ENCODE measurements at regions not wholly inside any gene's neighbourhood (a gene's known extent, or its start where the extent isn't known, plus 50 kb on each side); places are given as distances from the start of the nearest gene placed in this dataset.

DNA sequence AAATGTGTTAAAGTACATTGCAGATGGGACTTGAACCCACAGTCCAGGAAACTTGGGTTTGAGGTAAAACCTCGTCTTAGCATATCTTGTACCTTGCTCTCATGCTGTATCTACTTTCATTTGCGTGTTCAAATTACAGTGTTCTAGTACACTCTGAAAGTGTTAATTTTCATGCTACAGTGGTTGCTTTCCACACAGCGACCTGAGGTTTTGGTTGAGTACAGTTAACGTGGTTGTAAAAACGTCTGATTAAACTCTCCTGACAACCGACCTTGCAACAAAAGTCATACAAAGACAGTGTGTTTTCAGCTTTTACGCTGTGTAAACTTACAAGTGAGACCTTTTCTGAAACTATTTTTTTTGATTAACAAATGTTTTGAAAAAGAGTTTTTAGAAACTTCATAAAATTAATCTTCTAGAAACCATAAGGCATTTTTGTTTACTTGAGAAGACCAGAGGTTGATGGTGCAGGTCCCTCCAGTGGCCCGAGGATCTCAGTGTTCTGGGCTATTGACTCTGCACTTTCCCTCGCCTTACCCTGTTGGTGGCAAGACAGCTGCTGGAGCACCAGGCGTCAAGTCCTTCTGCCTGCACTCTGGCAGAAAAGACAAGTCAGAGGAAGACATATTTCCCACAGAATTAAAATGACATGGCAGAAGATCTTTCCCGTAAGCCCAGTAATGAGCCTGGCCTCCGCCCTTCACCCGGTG is 334.0 kb downstream of the THBS2 start:
- WGBS = 84% methylated on average over 12 of the region's 13 CpGs
- Histone ChIP-seq H3K27me3 (ENCODE audit: control insufficient read depth in 1 of 2, insufficient read depth in 1 of 2, low read length in 2 of 2) (no peaks in the 10 kb centered on the region), H2AK5ac (ENCODE audit: low read length, severe bottlenecking) (no peak overlapping the region)

DNA sequence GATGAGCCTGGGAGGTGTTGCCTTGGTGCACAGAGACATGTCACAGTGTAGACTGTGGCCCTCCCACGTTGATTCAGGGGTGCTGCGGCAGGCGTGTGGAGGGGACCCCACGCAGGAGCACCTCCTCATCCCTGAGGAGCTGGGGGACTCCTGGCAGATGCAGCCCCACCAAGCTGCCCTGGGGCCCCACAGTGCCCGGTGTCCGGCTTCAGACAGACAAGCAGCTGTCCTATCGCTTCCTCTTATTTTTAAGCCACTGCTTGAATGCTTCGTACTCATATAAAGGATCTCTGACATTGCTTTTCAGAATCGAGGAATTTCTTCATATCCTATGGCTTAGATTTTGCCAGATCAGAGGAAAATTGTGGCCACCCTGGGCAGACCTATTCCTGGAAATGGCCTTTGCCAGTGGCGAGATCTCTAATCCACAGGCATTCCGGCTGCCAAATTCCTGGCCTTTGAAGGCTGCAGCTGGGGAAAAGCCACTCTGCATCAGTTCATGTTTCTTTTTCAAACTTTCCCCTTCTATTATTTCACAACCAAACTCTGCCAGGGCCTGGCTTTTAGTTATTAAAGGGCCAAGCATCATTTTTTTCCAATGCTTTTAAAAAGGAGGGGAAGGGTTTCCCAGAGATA is 337.0 kb downstream of the THBS2 start:
- Histone ChIP-seq H2BK15ac (ENCODE audit: low read depth, poor library complexity, severe bottlenecking) (no peak overlapping the region), H3K27ac (ENCODE audit: low read length, poor library complexity, severe bottlenecking) (no peak overlapping the region), H4K91ac (ENCODE audit: low read length) (no peak overlapping the region), H2BK5ac (ENCODE audit: low read depth, low read length, poor library complexity, severe bottlenecking) (no peak overlapping the region), H3K14ac (ENCODE audit: low read length in 2 of 2) (no peak overlapping the region), H3K4me1 (ENCODE audit: control insufficient read depth, insufficient read depth, low read depth, low read length) (no peaks in the 10 kb centered on the region), H4K8ac (ENCODE audit: low read length) (no peak overlapping the region), H3K36me3 (ENCODE audit: control insufficient read depth in 1 of 2, insufficient read depth in 2 of 2, low read depth in 1 of 2, low read length in 2 of 2) (no peaks in the 10 kb centered on the region), H3K4ac (ENCODE audit: low read depth in 1 of 2, low read length in 2 of 2) (no peak overlapping the region), H2BK12ac (ENCODE audit: low read length in 2 of 2) (no peak overlapping the region), H3K18ac (ENCODE audit: low read depth in 1 of 2, low read length in 2 of 2) (no peak overlapping the region), H2AK5ac (ENCODE audit: low read length, severe bottlenecking) (no peak overlapping the region), H3K23ac (ENCODE audit: low read length in 2 of 2) (no peak overlapping the region), H2BK120ac (ENCODE audit: low read depth, low read length) (no peak overlapping the region), H3K4me2 (ENCODE audit: low read length, poor library complexity, severe bottlenecking) (no peak overlapping the region), H3K9ac (ENCODE audit: low read length) (peak overlapping the region; percentile 41), H2AFZ (ENCODE audit: low read depth, low read length) (no peak overlapping the region), H3K4me3 (ENCODE audit: insufficient read depth in 1 of 2, low read depth in 1 of 2, low read length in 2 of 2) (peak overlapping the region in 1 of 2 experiments; percentile 38), H3K9me3 (ENCODE audit: control insufficient read depth, low read length) (no peaks in the 10 kb centered on the region), H3K27me3 (ENCODE audit: control insufficient read depth in 1 of 2, insufficient read depth in 1 of 2, low read length in 2 of 2) (peaks cover 0 to 4% of the 10 kb centered on the region in 2 experiments), H3K79me1 (replicated peaks; ENCODE audit: low read length, poor library complexity, severe bottlenecking) (no peaks in the 10 kb centered on the region)
- DNase-seq = no peak
- 71% methylated on average over 11 of the region's 11 CpGs for WGBS

More for the DNA sequence above, 334.0 kb downstream of the THBS2 start:
- no peak overlapping the region for H3K4me2 ChIP-seq (ENCODE audit: low read length, poor library complexity, severe bottlenecking)
- H2BK12ac ChIP-seq (ENCODE audit: low read length in 2 of 2) = no peak overlapping the region
- H3K9ac ChIP-seq (ENCODE audit: low read length) = no peak overlapping the region
- H2BK15ac ChIP-seq (ENCODE audit: low read depth, poor library complexity, severe bottlenecking) = no peak overlapping the region
- H3K9me3 ChIP-seq (ENCODE audit: control insufficient read depth, low read length) = no peaks in the 10 kb centered on the region
- no peak overlapping the region for H3K27ac ChIP-seq (ENCODE audit: low read length, poor library complexity, severe bottlenecking)
- no peak overlapping the region for H4K8ac ChIP-seq (ENCODE audit: low read length)
- no peak overlapping the region for H3K18ac ChIP-seq (ENCODE audit: low read depth in 1 of 2, low read length in 2 of 2)
- H2AFZ ChIP-seq (ENCODE audit: low read depth, low read length) = no peak overlapping the region
- H3K79me1 ChIP-seq (replicated peaks; ENCODE audit: low read length, poor library complexity, severe bottlenecking) = no peaks in the 10 kb centered on the region
- H2BK5ac ChIP-seq (ENCODE audit: low read depth, low read length, poor library complexity, severe bottlenecking) = no peak overlapping the region
- no peak for DNase-seq
- H3K4me1 ChIP-seq (ENCODE audit: control insufficient read depth, insufficient read depth, low read depth, low read length) = no peaks in the 10 kb centered on the region
- H3K14ac ChIP-seq (ENCODE audit: low read length in 2 of 2) = no peak overlapping the region
- no peak overlapping the region for H4K91ac ChIP-seq (ENCODE audit: low read length)
- H3K4ac ChIP-seq (ENCODE audit: low read depth in 1 of 2, low read length in 2 of 2) = no peak overlapping the region
- H3K4me3 ChIP-seq (ENCODE audit: insufficient read depth in 1 of 2, low read depth in 1 of 2, low read length in 2 of 2) = no peak overlapping the region
- H3K23ac ChIP-seq (ENCODE audit: low read length in 2 of 2) = no peak overlapping the region
- no peaks in the 10 kb centered on the region for H3K36me3 ChIP-seq (ENCODE audit: control insufficient read depth in 1 of 2, insufficient read depth in 2 of 2, low read depth in 1 of 2, low read length in 2 of 2)
- no peak overlapping the region for H2BK120ac ChIP-seq (ENCODE audit: low read depth, low read length)

DNA sequence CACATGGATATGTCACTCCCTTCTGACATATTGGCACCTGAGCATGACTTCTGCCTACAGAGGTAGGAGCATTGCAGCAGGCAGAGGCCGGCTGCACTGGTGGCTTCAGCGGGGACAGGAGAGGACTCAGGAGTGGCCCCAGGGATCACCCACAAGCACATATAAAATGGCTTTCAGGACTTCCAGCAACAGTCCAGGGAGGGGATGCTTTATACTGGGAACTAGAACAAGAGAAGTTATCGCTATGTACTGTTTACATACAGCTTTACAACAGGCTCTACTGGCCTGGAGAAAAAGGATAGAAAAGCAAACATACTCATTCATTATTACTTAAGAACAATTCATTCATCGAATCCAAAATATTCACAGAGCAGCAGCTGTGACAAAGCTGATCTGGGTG is 337.8 kb downstream of the THBS2 start:
- H2AK5ac ChIP-seq (ENCODE audit: low read length, severe bottlenecking) = no peak overlapping the region
- no peaks in the 10 kb centered on the region for H3K9me3 ChIP-seq (ENCODE audit: control insufficient read depth, low read length)
- no peak overlapping the region for H3K14ac ChIP-seq (ENCODE audit: low read length in 2 of 2)
- H3K36me3 ChIP-seq (ENCODE audit: control insufficient read depth in 1 of 2, insufficient read depth in 2 of 2, low read depth in 1 of 2, low read length in 2 of 2) = no peaks in the 10 kb centered on the region
- H4K8ac ChIP-seq (ENCODE audit: low read length) = no peak overlapping the region
- H3K4ac ChIP-seq (ENCODE audit: low read depth in 1 of 2, low read length in 2 of 2) = no peak overlapping the region
- H3K27me3 ChIP-seq (ENCODE audit: control insufficient read depth in 1 of 2, insufficient read depth in 1 of 2, low read length in 2 of 2) = peaks cover 0 to 4% of the 10 kb centered on the region in 2 experiments
- WGBS = 88% methylated on average over 4 of the region's 4 CpGs
- no peak overlapping the region for H4K91ac ChIP-seq (ENCODE audit: low read length)
- no peak overlapping the region for H2BK120ac ChIP-seq (ENCODE audit: low read depth, low read length)
- H3K4me2 ChIP-seq (ENCODE audit: low read length, poor library complexity, severe bottlenecking) = no peak overlapping the region
- H2BK5ac ChIP-seq (ENCODE audit: low read depth, low read length, poor library complexity, severe bottlenecking) = no peak overlapping the region
- H3K23ac ChIP-seq (ENCODE audit: low read length in 2 of 2) = no peak overlapping the region
- no peak overlapping the region for H2BK15ac ChIP-seq (ENCODE audit: low read depth, poor library complexity, severe bottlenecking)
- H3K9ac ChIP-seq (ENCODE audit: low read length) = no peak overlapping the region
- no peak overlapping the region for H3K18ac ChIP-seq (ENCODE audit: low read depth in 1 of 2, low read length in 2 of 2)
- no peak overlapping the region for H2BK12ac ChIP-seq (ENCODE audit: low read length in 2 of 2)
- no peak overlapping the region for H3K4me3 ChIP-seq (ENCODE audit: insufficient read depth in 1 of 2, low read depth in 1 of 2, low read length in 2 of 2)
- no peak overlapping the region for H2AFZ ChIP-seq (ENCODE audit: low read depth, low read length)
- no peak overlapping the region for H3K27ac ChIP-seq (ENCODE audit: low read length, poor library complexity, severe bottlenecking)
- H3K4me1 ChIP-seq (ENCODE audit: control insufficient read depth, insufficient read depth, low read depth, low read length) = no peaks in the 10 kb centered on the region
- no peaks in the 10 kb centered on the region for H3K79me1 ChIP-seq (replicated peaks; ENCODE audit: low read length, poor library complexity, severe bottlenecking)
- DNase-seq = no peak

DNA sequence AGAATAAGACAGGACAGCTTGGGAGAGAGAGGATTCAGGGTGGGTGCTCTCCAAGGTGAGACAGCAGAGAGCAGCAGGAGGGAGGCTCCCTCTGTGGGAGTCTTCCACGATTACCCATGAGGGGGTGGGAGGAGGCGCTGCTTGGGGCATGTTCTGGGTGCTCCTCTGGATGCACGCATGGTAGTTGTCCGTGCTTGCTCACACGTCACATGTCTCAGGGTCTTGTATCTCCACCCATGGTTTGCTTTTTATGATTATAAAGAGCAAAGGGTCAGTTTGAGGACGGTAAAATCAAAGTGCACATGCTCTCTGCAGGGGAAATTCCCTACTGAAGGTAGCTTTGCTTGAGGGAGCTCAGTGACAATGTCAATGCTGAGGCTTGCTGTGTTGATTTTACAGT is 338.4 kb downstream of the THBS2 start:
- Histone ChIP-seq H2AK5ac (ENCODE audit: low read length, severe bottlenecking) (no peak overlapping the region), H3K18ac (ENCODE audit: low read depth in 1 of 2, low read length in 2 of 2) (no peak overlapping the region), H3K4ac (ENCODE audit: low read depth in 1 of 2, low read length in 2 of 2) (no peak overlapping the region), H4K91ac (ENCODE audit: low read length) (no peak overlapping the region), H3K36me3 (ENCODE audit: control insufficient read depth in 1 of 2, insufficient read depth in 2 of 2, low read depth in 1 of 2, low read length in 2 of 2) (no peaks in the 10 kb centered on the region), H3K4me1 (ENCODE audit: control insufficient read depth, insufficient read depth, low read depth, low read length) (no peaks in the 10 kb centered on the region), H3K9me3 (ENCODE audit: control insufficient read depth, low read length) (no peaks in the 10 kb centered on the region), H2AFZ (ENCODE audit: low read depth, low read length) (no peak overlapping the region), H3K27me3 (ENCODE audit: control insufficient read depth in 1 of 2, insufficient read depth in 1 of 2, low read length in 2 of 2) (peaks cover 0 to 4% of the 10 kb centered on the region in 2 experiments), H3K4me2 (ENCODE audit: low read length, poor library complexity, severe bottlenecking) (no peak overlapping the region), H2BK15ac (ENCODE audit: low read depth, poor library complexity, severe bottlenecking) (no peak overlapping the region), H3K79me1 (replicated peaks; ENCODE audit: low read length, poor library complexity, severe bottlenecking) (no peaks in the 10 kb centered on the region), H4K8ac (ENCODE audit: low read length) (no peak overlapping the region), H3K23ac (ENCODE audit: low read length in 2 of 2) (no peak overlapping the region), H2BK5ac (ENCODE audit: low read depth, low read length, poor library complexity, severe bottlenecking) (no peak overlapping the region), H3K27ac (ENCODE audit: low read length, poor library complexity, severe bottlenecking) (no peak overlapping the region), H2BK12ac (ENCODE audit: low read length in 2 of 2) (no peak overlapping the region), H3K4me3 (ENCODE audit: insufficient read depth in 1 of 2, low read depth in 1 of 2, low read length in 2 of 2) (no peak overlapping the region), H2BK120ac (ENCODE audit: low read depth, low read length) (no peak overlapping the region), H3K9ac (ENCODE audit: low read length) (no peak overlapping the region), H3K14ac (ENCODE audit: low read length in 2 of 2) (no peak overlapping the region)
- 75% methylated on average over 6 of the region's 6 CpGs for WGBS
- DNase-seq = no peak
